Fibroblast of skin of right biceps (primary cell): ENCODE measurements at regions not wholly inside any gene's neighbourhood (a gene's known extent, or its start where the extent isn't known, plus 50 kb on each side); places are given as distances from the start of the nearest gene placed in this dataset.

ENCODE experiments used
- DNase-seq: peaks from one replicate; pipeline ENCODE4 v3.0.0-alpha.2; 2013

- no peak for DNase-seq
Observed at GRCh38 chr15:27670486-27671209, 428.5 kb downstream of the OCA2 start.

- no peak for DNase-seq
Observed at GRCh38 chr15:27669641-27670040, 429.5 kb downstream of the OCA2 start.

GRCh38 chr15:27668471-27669220 is 430.5 kb downstream of the OCA2 start:
- DNase-seq = no peak

GRCh38 chr15:27665002-27665401 is 434.1 kb downstream of the OCA2 start:
- no peak for DNase-seq

- no peak for DNase-seq
Observed at GRCh38 chr15:27662892-27663291, 436.2 kb downstream of the OCA2 start.

- peak; percentile 6 for DNase-seq
Observed at GRCh38 chr15:27660676-27661075, 438.4 kb downstream of the OCA2 start.

GRCh38 chr15:27656296-27656987 is 442.7 kb downstream of the OCA2 start:
- no peak for DNase-seq

GRCh38 chr15:27655056-27655455 is 444.1 kb downstream of the OCA2 start:
- no peak for DNase-seq

GRCh38 chr15:27650244-27650643 is 448.9 kb downstream of the OCA2 start:
- no peak for DNase-seq

GRCh38 chr15:27648359-27648758 is 450.8 kb downstream of the OCA2 start:
- DNase-seq = no peak

- DNase-seq = no peak
Observed at GRCh38 chr15:27646531-27646930, 452.6 kb downstream of the OCA2 start.

- no peak for DNase-seq
Observed at GRCh38 chr15:27645672-27646071, 453.4 kb downstream of the OCA2 start.

- no peak for DNase-seq
Observed at GRCh38 chr15:27642981-27643380, 456.1 kb downstream of the OCA2 start.

GRCh38 chr15:27639595-27639994 is 459.5 kb downstream of the OCA2 start:
- DNase-seq = no peak

- no peak for DNase-seq
Observed at GRCh38 chr15:27638958-27639357, 460.2 kb downstream of the OCA2 start.

GRCh38 chr15:27635916-27636315 is 463.2 kb downstream of the OCA2 start:
- DNase-seq = no peak

- DNase-seq = no peak
Observed at GRCh38 chr15:27628486-27628885, 470.6 kb downstream of the OCA2 start.

GRCh38 chr15:27627623-27628022 is 471.5 kb downstream of the OCA2 start:
- no peak for DNase-seq

GRCh38 chr15:27623560-27624305 is 475.4 kb downstream of the OCA2 start:
- no peak for DNase-seq

GRCh38 chr15:27623149-27623548 is 476.0 kb downstream of the OCA2 start:
- DNase-seq = no peak

GRCh38 chr15:27622371-27622770 is 476.7 kb downstream of the OCA2 start:
- DNase-seq = no peak

GRCh38 chr15:27619204-27619603 is 479.9 kb downstream of the OCA2 start:
- no peak for DNase-seq

- DNase-seq = no peak
Observed at GRCh38 chr15:27617013-27617412, 482.1 kb downstream of the OCA2 start.
